H1 (cell line): ENCODE measurements at regions not wholly inside any gene's neighbourhood (a gene's known extent, or its start where the extent isn't known, plus 50 kb on each side); places are given as distances from the start of the nearest gene placed in this dataset.

Experiments
- CTCF ChIA-PET: fragments of 300-600 bp; sonication (Branson Sonifier 250); formaldehyde crosslinking; loops from one replicate; lab custom pipeline; 2021; ENCODE audit not compliant: partially characterized antibody; lab: Charles Lee
- POLR2A ChIA-PET: fragments of 300-600 bp; sonication (Branson Sonifier 250); formaldehyde crosslinking; loops from one replicate; lab custom pipeline; 2021; ENCODE audit warnings: inconsistent platforms; ENCODE audit not compliant: partially characterized antibody; lab: Charles Lee
- DNase-seq, 2 experiments: peaks; one replicate each; pipeline versions ENCODE4 v3.0.0 to v3.0.0-alpha.2; 2010 to 2022; ENCODE audit warnings: low spot score in 2 of 2, low read depth in 1 of 2, mixed read lengths in 1 of 2
- FAIRE-seq: peaks from 2 replicates; lab custom pipeline; 2011; peaks lifted over from hg19 to GRCh38; lab: Jason Lieb, UNC
- H2AFZ ChIP-seq: 2 replicates; pipeline ENCODE4 v1.8.1; 2012; ENCODE audit warnings: low read length, inconsistent platforms
- H2AK5ac ChIP-seq: 2 replicates; pipeline ENCODE4 v1.6.1; 2013; ENCODE audit warnings: low read depth, low read length
- H2BK120ac ChIP-seq: replicated peaks from 2 replicates; pipeline ENCODE3; 2013; ENCODE audit warnings: low read depth, low read length, inconsistent platforms
- H2BK12ac ChIP-seq: 2 replicates; pipeline ENCODE4 v1.6.1; 2013; ENCODE audit warnings: low read depth, low read length
- H2BK15ac ChIP-seq: 2 replicates; pipeline ENCODE4 v1.6.1; 2013; ENCODE audit warnings: low read length
- H2BK20ac ChIP-seq: 2 replicates; pipeline ENCODE4 v1.6.1; 2013; ENCODE audit warnings: low read length
- H2BK5ac ChIP-seq: 2 replicates; pipeline ENCODE4 v1.6.1; 2013; ENCODE audit warnings: low read depth, low read length
- H3K14ac ChIP-seq: 2 replicates; pipeline ENCODE4 v1.6.1; 2013; ENCODE audit warnings: inconsistent platforms; ENCODE audit not compliant: insufficient read length
- H3K18ac ChIP-seq: 2 replicates; pipeline ENCODE4 v1.6.1; 2013; ENCODE audit warnings: low read length; ENCODE audit errors: extremely low read depth
- H3K23ac ChIP-seq: 2 replicates; pipeline ENCODE4 v1.6.1; 2013; ENCODE audit warnings: inconsistent platforms; ENCODE audit not compliant: insufficient read length
- H3K23me2 ChIP-seq: 2 replicates; pipeline ENCODE4 v1.6.1; 2013; ENCODE audit warnings: low read depth, low read length
- H3K27ac ChIP-seq: 2 replicates; pipeline ENCODE4 v1.6.1; 2011; ENCODE audit warnings: low read depth, low read length, inconsistent platforms
- H3K27me3 ChIP-seq, 4 experiments: replicated peaks in 1 of 4; 1 replicate in 1 of 4; 2 replicates in 3 of 4; pipeline versions ENCODE4 v1.6.1 to v1.8.1; 2011 to 2013; ENCODE audit warnings: low read length in 3 of 4, mild to moderate bottlenecking in 3 of 4, inconsistent platforms in 2 of 4, mixed read lengths in 2 of 4, moderate library complexity in 1 of 4; ENCODE audit not compliant: control insufficient read depth in 3 of 4, insufficient read depth in 3 of 4; ENCODE audit errors: extremely low read depth in 1 of 4
- H3K36me3 ChIP-seq, 4 experiments: 2 replicates each; pipeline versions ENCODE4 v1.6.1 to v1.8.1; 2011 to 2013; ENCODE audit warnings: mild to moderate bottlenecking in 4 of 4, low read length in 3 of 4, moderate library complexity in 2 of 4, control low read depth in 1 of 4, inconsistent platforms in 1 of 4; ENCODE audit not compliant: insufficient read depth in 4 of 4, control insufficient read depth in 2 of 4
- H3K4ac ChIP-seq: replicated peaks from 2 replicates; pipeline ENCODE3; 2013; ENCODE audit warnings: low read length, low read depth, mixed read lengths, inconsistent platforms; ENCODE audit not compliant: insufficient read length
- H3K4me1 ChIP-seq, 4 experiments: replicated peaks in 1 of 4; 1 replicate in 1 of 4; 2 replicates in 3 of 4; pipeline versions ENCODE4 v1.6.1 to v1.8.1; 2011 to 2013; ENCODE audit warnings: low read length in 3 of 4, inconsistent platforms in 2 of 4, mixed read lengths in 1 of 4; ENCODE audit not compliant: insufficient read depth in 4 of 4, control insufficient read depth in 3 of 4
- H3K4me2 ChIP-seq, 2 experiments: 2 replicates each; pipeline versions ENCODE4 v1.6.1 to v1.8.1; 2011 to 2013; ENCODE audit warnings: low read depth in 2 of 2, low read length in 2 of 2, control low read depth in 1 of 2, inconsistent platforms in 1 of 2, mild to moderate bottlenecking in 1 of 2; ENCODE audit not compliant: insufficient read depth in 1 of 2
- H3K4me3 ChIP-seq, 4 experiments: fragments of 200-600, 300-600 bp in 1 of 4; sonication (generic), shearing (Covaris generic), sonication (Bioruptor Twin) in 1 of 4; 2 replicates each; pipeline versions ENCODE4 v1.5.1 to v1.8.1; 2011 to 2016; ENCODE audit warnings: low read length in 4 of 4, low read depth in 3 of 4, control low read depth in 2 of 4, inconsistent platforms in 2 of 4, mild to moderate bottlenecking in 2 of 4, mixed read lengths in 1 of 4, moderate library complexity in 1 of 4; ENCODE audit not compliant: insufficient read depth in 2 of 4; ENCODE audit errors: extremely low read depth in 1 of 4
- H3K56ac ChIP-seq: replicated peaks from 2 replicates; pipeline ENCODE3; 2013; ENCODE audit warnings: low read depth, mild to moderate bottlenecking, mixed read lengths, low read length, inconsistent platforms; ENCODE audit not compliant: insufficient read length
- H3K79me1 ChIP-seq: 2 replicates; pipeline ENCODE4 v1.6.1; 2013; ENCODE audit warnings: low read depth, low read length, control low read depth
- H3K79me2 ChIP-seq, 2 experiments: 2 replicates each; pipeline versions ENCODE4 v1.6.1 to v1.8.1; 2012 to 2013; ENCODE audit warnings: low read length in 2 of 2, mild to moderate bottlenecking in 2 of 2, inconsistent platforms in 1 of 2; ENCODE audit not compliant: insufficient read depth in 2 of 2, control insufficient read depth in 1 of 2
- H3K9ac ChIP-seq, 4 experiments: replicated peaks in 1 of 4; 1 replicate in 1 of 4; 2 replicates in 3 of 4; pipeline versions ENCODE4 v1.6.1 to v1.8.1; 2011 to 2013; ENCODE audit warnings: low read depth in 3 of 4, low read length in 3 of 4, control low read depth in 2 of 4, mild to moderate bottlenecking in 2 of 4, moderate library complexity in 2 of 4, inconsistent platforms in 1 of 4; ENCODE audit errors: extremely low read depth in 1 of 4
- H3K9me3 ChIP-seq, 2 experiments: 2 replicates each; pipeline versions ENCODE4 v1.6.1 to v1.8.1; 2012 to 2013; ENCODE audit warnings: mild to moderate bottlenecking in 2 of 2, moderate library complexity in 2 of 2, control low read depth in 1 of 2, inconsistent platforms in 1 of 2, low read depth in 1 of 2, low read length in 1 of 2, mixed read lengths in 1 of 2; ENCODE audit not compliant: insufficient read depth in 2 of 2
- H4K20me1 ChIP-seq, 2 experiments: replicated peaks in 1 of 2; 2 replicates each; pipeline versions ENCODE3 to v1.8.1; 2011 to 2013; ENCODE audit warnings: inconsistent platforms in 2 of 2, low read length in 2 of 2, mild to moderate bottlenecking in 1 of 2; ENCODE audit not compliant: insufficient read depth in 2 of 2, control insufficient read depth in 1 of 2
- H4K5ac ChIP-seq: 2 replicates; pipeline ENCODE4 v1.6.1; 2013; ENCODE audit warnings: low read length, low read depth, mixed read lengths, inconsistent platforms; ENCODE audit not compliant: insufficient read length
- H4K8ac ChIP-seq: 2 replicates; pipeline ENCODE4 v1.8.0; 2013; ENCODE audit warnings: mild to moderate bottlenecking, moderate library complexity, low read length, inconsistent platforms; ENCODE audit not compliant: insufficient read depth; ENCODE audit errors: extremely low read depth
- H4K91ac ChIP-seq: replicated peaks from 2 replicates; pipeline ENCODE3; 2013; ENCODE audit warnings: low read length, mixed read lengths, inconsistent platforms; ENCODE audit not compliant: insufficient read length
- ATF2 ChIP-seq: IDR thresholded peaks from 2 replicates; pipeline ENCODE4 v1.6.1; 2012; ENCODE audit warnings: low read length, inconsistent platforms
- EGR1 ChIP-seq: IDR thresholded peaks from 2 replicates; pipeline ENCODE4 v1.6.1; 2011; ENCODE audit warnings: low read depth, low read length, borderline replicate concordance
- WGBS, 2 experiments: shearing (Covaris generic) in 1 of 2; methylation state at CpG; one replicate each; pipeline versions ENCODE4 v1.1.6 to v1.1.7; 2013 to 2015; ENCODE audit warnings: low lambda C conversion rate in 2 of 2, mixed read lengths in 2 of 2, inconsistent platforms in 1 of 2, low coverage in 1 of 2, missing lambda C conversion rate in 1 of 2; ENCODE audit not compliant: insufficient replicate concordance in 2 of 2, insufficient coverage in 1 of 2, insufficient read length in 1 of 2; ENCODE audit errors: extremely low coverage in 1 of 2, missing lambda C conversion rate in 1 of 2; 5-methylcytosine and 5-hydroxymethylcytosine counted together

DNA sequence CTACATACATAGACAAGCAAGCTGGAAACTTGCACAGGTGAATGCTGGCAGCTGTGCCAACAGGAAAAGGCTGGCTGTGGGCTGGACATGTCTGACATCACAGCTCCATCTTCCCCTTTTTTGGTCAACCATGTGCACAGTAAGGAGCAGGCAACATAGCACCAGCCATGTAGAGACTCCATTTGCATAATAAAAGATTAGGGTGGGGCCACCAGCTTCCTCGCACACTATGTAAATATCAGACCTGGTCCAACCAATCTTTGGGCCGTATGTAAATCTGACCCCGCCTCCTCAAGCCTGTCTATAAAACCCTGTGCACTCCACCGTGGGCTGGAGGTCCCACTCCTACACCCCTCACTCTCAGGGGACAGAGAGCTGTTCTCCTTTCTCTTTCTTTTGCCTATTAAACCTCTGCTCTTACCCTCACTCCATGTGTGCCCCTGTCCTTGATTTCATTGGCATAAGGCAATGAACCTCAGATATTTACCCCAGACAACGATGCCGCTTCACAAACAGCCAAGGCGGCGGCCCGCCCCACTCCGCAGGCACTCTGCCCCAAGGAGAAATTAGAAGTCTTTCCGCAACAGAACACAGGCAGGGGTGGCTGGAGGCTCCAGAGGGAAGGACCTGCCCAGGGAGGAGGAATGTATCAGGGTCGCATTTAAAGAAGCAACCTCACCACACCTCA is 862.2 kb downstream of the TRIML1 start:
- H3K14ac ChIP-seq, result no peak overlapping the region
- H4K20me1 ChIP-seq, result no peaks in the 10 kb centered on the region
- DNase-seq, result no peak
- H2BK120ac ChIP-seq, result no peak overlapping the region
- POLR2A ChIA-PET, result no interaction called here
- H3K9ac ChIP-seq, result no peak overlapping the region
- peak overlapping the region; percentile 31; the same call in 1 of the 2 replicates for H4K8ac ChIP-seq
- no peak overlapping the region for H3K56ac ChIP-seq
- no peaks in the 10 kb centered on the region for H3K27me3 ChIP-seq
- no peaks in the 10 kb centered on the region for H3K23me2 ChIP-seq
- no peak overlapping the region for H4K91ac ChIP-seq
- no peak overlapping the region for H3K23ac ChIP-seq
- H2BK15ac ChIP-seq, result no peak overlapping the region
- no peak overlapping the region for H4K5ac ChIP-seq
- no peaks in the 10 kb centered on the region for H3K4me1 ChIP-seq
- H3K9me3 ChIP-seq, result peaks cover 0 to 4% of the 10 kb centered on the region in 2 experiments; a peak in 1 of 4 replicates
- 91% methylated on average over 12 of the region's 12 CpGs; no CpG with 5 or more reads in 1 of the 2 experiments for WGBS, 2 experiments
- H2AFZ ChIP-seq, result no peak overlapping the region
- CTCF ChIA-PET, result interaction anchor here (1.6 kb wide), 1 partner anchor 26 kb away, joined by 3 read pairs; no protein-coding TSS in a partner anchor
- no peak overlapping the region for H3K4me3 ChIP-seq
- no peak overlapping the region for H3K4me2 ChIP-seq
- FAIRE-seq, result no peak
- no peak overlapping the region for H3K27ac ChIP-seq
- H3K36me3 ChIP-seq, result no peaks in the 10 kb centered on the region
- H2BK12ac ChIP-seq, result no peak overlapping the region
- no peak overlapping the region for H3K4ac ChIP-seq
- no peak overlapping the region for H2BK20ac ChIP-seq
- H2AK5ac ChIP-seq, result no peak overlapping the region
- no peak overlapping the region for H2BK5ac ChIP-seq
- no peaks in the 10 kb centered on the region for H3K79me1 ChIP-seq
- no peaks in the 10 kb centered on the region for H3K79me2 ChIP-seq
- H3K18ac ChIP-seq, result no peak overlapping the region
- TF ChIP-seq EGR1 (no peak), ATF2 (no peak)
